SK-N-SH treated with all-trans-retinoic acid at 6 μM for 48 hours (cell line): ENCODE measurements at regions not wholly inside any gene's neighbourhood (a gene's known extent, or its start where the extent isn't known, plus 50 kb on each side); places are given as distances from the start of the nearest gene placed in this dataset.

Experiments
- ATAC-seq: fragments of 200-7000 bp; cut with Tn5 transposase; 3 replicates; pipeline ENCODE4 v1.9.1; 2020; ENCODE audit warnings: mild to moderate bottlenecking, moderate library complexity
- ARNTL ChIP-seq: fragments of 450-650 bp; formaldehyde crosslinking; IDR thresholded peaks from 2 replicates; pipeline ENCODE4 v1.5.0; 2020; ENCODE audit warnings: low read depth, mild to moderate bottlenecking, moderate library complexity, borderline replicate concordance
- CREB5 ChIP-seq: fragments of 250-450 bp; sonication (Bioruptor Pico); IDR thresholded peaks from 2 replicates; pipeline ENCODE4 v1.5.1; 2020; ENCODE audit warnings: low read depth, mild to moderate bottlenecking, moderate library complexity
- CSDC2 ChIP-seq: fragments of 250-450 bp; sonication (Bioruptor Pico); IDR thresholded peaks from 2 replicates; pipeline ENCODE4 v1.5.0; 2020; ENCODE audit warnings: mild to moderate bottlenecking, moderate library complexity
- ESRRG ChIP-seq: fragments of 250-450 bp; sonication (Bioruptor Pico); IDR thresholded peaks from 2 replicates; pipeline ENCODE4 v1.6.1; 2021; ENCODE audit warnings: mild to moderate bottlenecking
- OSR1 ChIP-seq: fragments of 250-450 bp; sonication (Bioruptor Pico); IDR thresholded peaks from 2 replicates; pipeline ENCODE4 v1.8.0; 2022; ENCODE audit warnings: moderate library complexity, mild to moderate bottlenecking, inconsistent platforms
- PATZ1 ChIP-seq: fragments of 250-450 bp; sonication (Bioruptor Pico); IDR thresholded peaks from 2 replicates; pipeline ENCODE4 v1.8.0; 2020; ENCODE audit warnings: mild to moderate bottlenecking, moderate library complexity, borderline replicate concordance
- POU6F1 ChIP-seq: fragments of 250-450 bp; sonication (Bioruptor Pico); IDR thresholded peaks from 2 replicates; pipeline ENCODE4 v1.8.0; 2021; ENCODE audit warnings: low read depth, mild to moderate bottlenecking, moderate library complexity, borderline replicate concordance
- RARB ChIP-seq: fragments of 250-450 bp; sonication (Bioruptor Pico); IDR thresholded peaks from 2 replicates; pipeline ENCODE4 v1.8.0; 2021; ENCODE audit warnings: mild to moderate bottlenecking, moderate library complexity
- TCF4 ChIP-seq: fragments of 250-450 bp; sonication (Bioruptor Pico); IDR thresholded peaks from 2 replicates; pipeline ENCODE4 v1.8.0; 2021; ENCODE audit warnings: mild to moderate bottlenecking, moderate library complexity, borderline replicate concordance
- TOX ChIP-seq: fragments of 250-450 bp; sonication (Bioruptor Pico); IDR thresholded peaks from 2 replicates; pipeline ENCODE4 v1.8.0; 2021; ENCODE audit warnings: mild to moderate bottlenecking, moderate library complexity, borderline replicate concordance
- TSHZ2 ChIP-seq: fragments of 250-450 bp; sonication (Bioruptor Pico); IDR thresholded peaks from 2 replicates; pipeline ENCODE4 v1.5.0; 2020; ENCODE audit warnings: mild to moderate bottlenecking, moderate library complexity
- ZC3H10 ChIP-seq: fragments of 250-450 bp; sonication (Bioruptor Pico); IDR thresholded peaks from 2 replicates; pipeline ENCODE4 v1.5.1; 2021; ENCODE audit warnings: mild to moderate bottlenecking, moderate library complexity
- ZFP3 ChIP-seq: fragments of 250-450 bp; sonication (Bioruptor Pico); IDR thresholded peaks from 2 replicates; pipeline ENCODE4 v1.5.0; 2020; ENCODE audit warnings: mild to moderate bottlenecking, moderate library complexity
- ZFP30 ChIP-seq: fragments of 450-650 bp; formaldehyde crosslinking; IDR thresholded peaks from 2 replicates; pipeline ENCODE4 v1.5.0; 2022; ENCODE audit warnings: mild to moderate bottlenecking, moderate library complexity
- ZNF565 ChIP-seq: fragments of 450-650 bp; formaldehyde crosslinking; conservative IDR thresholded peaks from 2 replicates; pipeline ENCODE4 v1.5.0; 2020; ENCODE audit warnings: low read depth, mild to moderate bottlenecking, moderate library complexity
- ZNF70 ChIP-seq: fragments of 450-650 bp; formaldehyde crosslinking; IDR thresholded peaks from 2 replicates; pipeline ENCODE4 v1.5.0; 2020; ENCODE audit warnings: mild to moderate bottlenecking, moderate library complexity

GRCh38 chr3:110646055-110646454, 425.6 kb upstream of the NECTIN3 start:
- no peak for ATAC-seq
- TF ChIP-seq ZNF70, result no peak
- no peak for TF ChIP-seq ESRRG
- TF ChIP-seq RARB (CRISPR knock-in tag), result no peak
- no peak for TF ChIP-seq OSR1 (CRISPR knock-in tag)
- no peak for TF ChIP-seq ZFP3
- no peak for TF ChIP-seq PATZ1 (CRISPR knock-in tag)
- TF ChIP-seq ZFP30, result no peak
- no peak for TF ChIP-seq POU6F1 (CRISPR knock-in tag)
- TF ChIP-seq, all 23 proteins: peak for 0

- TF ChIP-seq CREB5 (no peak), POU6F1 (CRISPR knock-in tag) (no peak)
- no peak for ATAC-seq
Measured at GRCh38 chr3:110646496-110646895, 425.1 kb upstream of the NECTIN3 start.

GRCh38 chr3:110647586-110647985, 424.0 kb upstream of the NECTIN3 start:
- no peak for ATAC-seq
- TF ChIP-seq RARB (CRISPR knock-in tag), result no peak
- TF ChIP-seq TCF4 (CRISPR knock-in tag), result no peak
- TF ChIP-seq ZNF565 (CRISPR knock-in tag), result no peak
- TF ChIP-seq ARNTL (CRISPR knock-in tag), result no peak
- no peak for TF ChIP-seq CSDC2 (CRISPR knock-in tag)
- no peak for TF ChIP-seq ZFP30

- no peak for ATAC-seq
- no peak for TF ChIP-seq PATZ1 (CRISPR knock-in tag)
- TF ChIP-seq ZC3H10 (CRISPR knock-in tag), result no peak
- no peak for TF ChIP-seq ZFP30
- no peak for TF ChIP-seq TSHZ2 (CRISPR knock-in tag)
- TF ChIP-seq TCF4 (CRISPR knock-in tag), result no peak
- TF ChIP-seq TOX (CRISPR knock-in tag), result no peak
Measured at GRCh38 chr3:110650741-110651140, 420.9 kb upstream of the NECTIN3 start.
